A673 (cell line): ENCODE measurements at regions not wholly inside any gene's neighbourhood (a gene's known extent, or its start where the extent isn't known, plus 50 kb on each side); places are given as distances from the start of the nearest gene placed in this dataset.

Experiments
- BruUV-seq: library from RNA; stranded (reverse); fragments of 400-500 nt; replicated peaks from 2 replicates; lab custom pipeline; 2021; lab: Mats Ljungman, UMichigan
- CTCF ChIA-PET: fragments of 300-600 bp; sonication (Branson Sonifier 250); formaldehyde crosslinking; loops from one replicate; lab custom pipeline; 2022; ENCODE audit warnings: antibody characterized with exemption; lab: Charles Lee
- POLR2A ChIA-PET: fragments of 300-600 bp; sonication (Branson Sonifier 250); formaldehyde crosslinking; loops from one replicate; lab custom pipeline; 2022; ENCODE audit warnings: antibody characterized with exemption; ENCODE audit not compliant: low non-redundant PET; lab: Charles Lee
- DNase-seq: peaks from one replicate; pipeline ENCODE4 v3.0.0-alpha.2; 2015; ENCODE audit warnings: low spot score
- H3K27ac ChIP-seq: fragments of 200-600 bp; sonication (generic); 2 replicates; pipeline ENCODE4 v1.5.1; 2016; ENCODE audit warnings: mixed run types, low read depth, mild to moderate bottlenecking, mixed read lengths, antibody characterized with exemption, low read length; ENCODE audit not compliant: poor library complexity, severe bottlenecking
- H3K27me3 ChIP-seq: fragments of 200-600 bp; sonication (generic); replicated peaks from 2 replicates; pipeline ENCODE4 v1.6.1; 2017; ENCODE audit warnings: mixed run types, low read depth, mild to moderate bottlenecking, mixed read lengths, antibody characterized with exemption, low read length; ENCODE audit not compliant: insufficient read depth, poor library complexity
- H3K36me3 ChIP-seq: fragments of 200-600 bp; sonication (generic); 2 replicates; pipeline ENCODE4 v1.6.1; 2016; ENCODE audit warnings: mixed run types, mild to moderate bottlenecking, mixed read lengths, antibody characterized with exemption, low read length; ENCODE audit not compliant: insufficient read depth, poor library complexity, severe bottlenecking
- H3K4me1 ChIP-seq: fragments of 200-600 bp; sonication (generic); 2 replicates; pipeline ENCODE4 v1.6.1; 2017; ENCODE audit warnings: mixed run types, mild to moderate bottlenecking, mixed read lengths, antibody characterized with exemption, low read length; ENCODE audit not compliant: insufficient read depth, poor library complexity, severe bottlenecking
- H3K4me3 ChIP-seq: fragments of 200-600 bp; sonication (generic); 2 replicates; pipeline ENCODE4 v1.5.1; 2016; ENCODE audit warnings: low read depth, mixed run types, mild to moderate bottlenecking, mixed read lengths, low read length; ENCODE audit not compliant: poor library complexity, severe bottlenecking
- H3K9me3 ChIP-seq: fragments of 200-600 bp; sonication (generic); 2 replicates; pipeline ENCODE4 v1.6.1; 2016; ENCODE audit warnings: mixed run types, low read depth, mild to moderate bottlenecking, mixed read lengths, antibody characterized with exemption, low read length; ENCODE audit not compliant: poor library complexity, severe bottlenecking
- CTCF ChIP-seq: fragments of 300-800, 200-600 bp; sonication (generic); conservative IDR thresholded peaks from 2 replicates; pipeline ENCODE4 v1.5.1; 2017; ENCODE audit warnings: low read depth, mild to moderate bottlenecking, antibody characterized with exemption, low read length, moderate library complexity, mixed read lengths
- EZH2 ChIP-seq: fragments of 200-600 bp; sonication (generic); IDR thresholded peaks from 2 replicates; pipeline ENCODE4 v1.6.1; 2017; ENCODE audit warnings: borderline replicate concordance, low read depth, mild to moderate bottlenecking, mixed read lengths, antibody characterized with exemption, low read length; ENCODE audit not compliant: poor library complexity, severe bottlenecking
- intact Hi-C: fragments of 100-400 bp; cut with micrococcal nuclease; formaldehyde crosslinking; loops from one replicate; pipeline ENCODE4 v1.10.0; 2022; ENCODE audit not compliant: unreplicated experiment

GRCh38 chr5:117210796-117211195 is 636.2 kb upstream of the SEMA6A start:
- TF ChIP-seq EZH2 (no peak), CTCF (no peak)
- Histone ChIP-seq H3K27ac (no peak overlapping the region), H3K36me3 (no peaks in the 10 kb centered on the region), H3K27me3 (no peaks in the 10 kb centered on the region), H3K4me3 (no peak overlapping the region), H3K9me3 (no peaks in the 10 kb centered on the region), H3K4me1 (no peaks in the 10 kb centered on the region)
- ChIA-PET CTCF (no interaction called here), POLR2A (no interaction called here)
- intact Hi-C loops, result no loop called here
- DNase-seq, result no peak
- BruUV-seq, result no TSS peak

- TF ChIP-seq EZH2, result no peak
- no peak for TF ChIP-seq CTCF
- H3K27me3 ChIP-seq, result no peaks in the 10 kb centered on the region
- POLR2A ChIA-PET, result no interaction called here
- no peak for DNase-seq
- CTCF ChIA-PET, result no interaction called here
- no TSS peak for BruUV-seq
- H3K9me3 ChIP-seq, result no peaks in the 10 kb centered on the region
- intact Hi-C loops, result no loop called here
- H3K27ac ChIP-seq, result no peak overlapping the region
- H3K36me3 ChIP-seq, result no peaks in the 10 kb centered on the region
- no peaks in the 10 kb centered on the region for H3K4me1 ChIP-seq
- no peak overlapping the region for H3K4me3 ChIP-seq
These were observed 634.9 kb upstream of the SEMA6A start for GRCh38 chr5:117209479-117209878.

GRCh38 chr5:117207088-117207668 is 632.6 kb upstream of the SEMA6A start:
- no peak overlapping the region for H3K27ac ChIP-seq
- TF ChIP-seq EZH2, result no peak
- no peaks in the 10 kb centered on the region for H3K4me1 ChIP-seq
- no peaks in the 10 kb centered on the region for H3K27me3 ChIP-seq
- no peaks in the 10 kb centered on the region for H3K36me3 ChIP-seq
- ChIA-PET CTCF (interaction anchor here (0.6 kb wide), 1 partner anchor 90 kb away, joined by 4 read pairs; no protein-coding TSS in a partner anchor), POLR2A (no interaction called here)
- H3K4me3 ChIP-seq, result no peak overlapping the region
- no peak for DNase-seq
- no TSS peak for BruUV-seq
- no peaks in the 10 kb centered on the region for H3K9me3 ChIP-seq
- intact Hi-C loops, result no loop called here

- Histone ChIP-seq H3K9me3 (no peaks in the 10 kb centered on the region), H3K27me3 (no peaks in the 10 kb centered on the region), H3K4me1 (no peaks in the 10 kb centered on the region), H3K4me3 (no peak overlapping the region), H3K27ac (no peak overlapping the region), H3K36me3 (no peaks in the 10 kb centered on the region)
- intact Hi-C loops, result loop anchor here (1.0 kb wide), 1 partner anchor 41 kb away; no protein-coding TSS in a partner anchor
- TF ChIP-seq CTCF, result no peak
- TF ChIP-seq EZH2, result no peak
- CTCF ChIA-PET, result no interaction called here
- no peak for DNase-seq
- POLR2A ChIA-PET, result no interaction called here
- no TSS peak for BruUV-seq
These were observed 631.3 kb upstream of the SEMA6A start for GRCh38 chr5:117205894-117206293.
